ENCODE measurements at regions not wholly inside any gene's neighbourhood (a gene's known extent, or its start where the extent isn't known, plus 50 kb on each side); places are given as distances from the start of the nearest gene placed in this dataset.

GRCh38 chr11:11732116-11732515 lies 109.7 kb upstream of the USP47 start (continued):
- TF ChIP-seq ZNF781 (CRISPR knock-in tag; IDR thresholded peaks at IDR 0.05; ENCODE audit: borderline replicate concordance, not compliant biosample characterization) (no peak), POLR2A (IDR thresholded peaks at IDR 0.05; ENCODE audit: insufficient read depth in 1 of 2, low read depth in 2 of 2, low read length in 2 of 2) (no peak), ZNF569 (CRISPR knock-in tag; IDR thresholded peaks at IDR 0.05; ENCODE audit: borderline replicate concordance) (no peak)

GRCh38 chr11:11731311-11732083 lies 109.7 kb upstream of the GALNT18 start:
- POLR2A ChIA-PET, result no interaction called here
- no peaks in the 10 kb centered on the region; a peak in 1 of 5 replicates for H3K27me3 ChIP-seq (ENCODE audit: control insufficient read depth in 1 of 2, insufficient read depth in 2 of 2, low read length in 2 of 2)
- no peaks in the 10 kb centered on the region for H3K4me1 ChIP-seq (ENCODE audit: insufficient read depth, low read length)
- H4K20me1 ChIP-seq (ENCODE audit: insufficient read depth, low read length), result no peaks in the 10 kb centered on the region
- in situ Hi-C loops (cut with HindIII; ENCODE audit: extremely low pct_ligation_motif_present, low pct_unique_long_range_greater_than_20kb), result no loop called here
- intact Hi-C loops (cut with micrococcal nuclease; ENCODE audit: unreplicated experiment), result no loop called here
- DNase-seq (ENCODE audit: low spot score) (no peak), ATAC-seq (no peak), FAIRE-seq (no peak)
- 11% methylated on average over 5 of the region's 6 CpGs for WGBS (ENCODE audit: low lambda C conversion rate)
- H3K4me3 ChIP-seq (replicated peaks in 1 of 3; ENCODE audit: insufficient read depth in 1 of 3, low read depth in 2 of 3, low read length in 3 of 3), result no peak overlapping the region
- no peak overlapping the region for H2AFZ ChIP-seq (ENCODE audit: low read length)
- BruUV-seq (replicated peaks), result no TSS peak
- TF ChIP-seq ZNF678 (CRISPR knock-in tag; IDR thresholded peaks at IDR 0.05), result no peak
- no peak for TF ChIP-seq ZNF530 (CRISPR knock-in tag; IDR thresholded peaks at IDR 0.05; ENCODE audit: low read depth)
- TF ChIP-seq CREB1 (IDR thresholded peaks at IDR 0.05), result no peak
- no peak for TF ChIP-seq CREB1 (CRISPR knock-in tag; IDR thresholded peaks at IDR 0.05)
- TF ChIP-seq DPF2 (CRISPR knock-in tag; IDR thresholded peaks at IDR 0.05; ENCODE audit: borderline replicate concordance, low read depth), result no peak
- no peak for TF ChIP-seq KLF6 (CRISPR knock-in tag; IDR thresholded peaks at IDR 0.05)
- TF ChIP-seq CAMTA2 (CRISPR knock-in tag; IDR thresholded peaks at IDR 0.05; ENCODE audit: borderline replicate concordance), result no peak
- TF ChIP-seq AGO2 (optimal IDR thresholded peaks at IDR 0.05; ENCODE audit: low read depth, low read length), result no peak
- no peak for TF ChIP-seq ZNF713 (CRISPR knock-in tag; IDR thresholded peaks at IDR 0.05)
- TF ChIP-seq ZNF562 (CRISPR knock-in tag; IDR thresholded peaks at IDR 0.05; ENCODE audit: borderline replicate concordance), result no peak
- TF ChIP-seq MAFF (IDR thresholded peaks at IDR 0.05; ENCODE audit: low read depth, low read length), result 0 out of 2 replicates have a peak, but pooled peaks have one; percentile 9
- TF ChIP-seq MAFK (conservative IDR thresholded peaks at IDR 0.05 in 1 of 2, IDR thresholded peaks at IDR 0.05 in 1 of 2; ENCODE audit: low read length in 2 of 2), result peak; percentile 42 to 60; a peak in 3 of 4 replicates
- TF ChIP-seq ZNF7 (CRISPR knock-in tag; IDR thresholded peaks at IDR 0.05), result no peak
- TF ChIP-seq REXO4 (CRISPR knock-in tag; IDR thresholded peaks at IDR 0.05; ENCODE audit: borderline replicate concordance), result no peak
- H3K9me3 ChIP-seq (ENCODE audit: low read length), result no peaks in the 10 kb centered on the region
- no peaks in the 10 kb centered on the region for H3K36me3 ChIP-seq (replicated peaks in 1 of 2; ENCODE audit: control insufficient read depth in 1 of 2, insufficient read depth in 2 of 2, low read length in 2 of 2)
- no peaks in the 10 kb centered on the region for H3K79me2 ChIP-seq (ENCODE audit: insufficient read depth, low read length)
- H3K27ac ChIP-seq (ENCODE audit: extremely low read length, insufficient read depth, low read length), result no peak overlapping the region
- no peak overlapping the region for H3K9ac ChIP-seq (ENCODE audit: insufficient read depth, low read depth, low read length)
- no peak overlapping the region for H3K4me2 ChIP-seq (ENCODE audit: low read depth, low read length)
- CTCF ChIA-PET (ENCODE audit: low intra/inter-chr PET ratio, low total read pairs), result no interaction called here
